DMS 273 treated with DMSO at 0.1 percent for 48 hours (cell line): ENCODE measurements at regions not wholly inside any gene's neighbourhood (a gene's known extent, or its start where the extent isn't known, plus 50 kb on each side); places are given as distances from the start of the nearest gene placed in this dataset.
"Not testable (repeated sequence)": the region's sequence is repeated elsewhere in the genome, so short reads cannot be mapped to it uniquely, and the experiment has no call there.

Source experiments
- DNase-seq: peaks from one replicate; lab custom pipeline; 2025; lab: John Stamatoyannopoulos, UW

DNA sequence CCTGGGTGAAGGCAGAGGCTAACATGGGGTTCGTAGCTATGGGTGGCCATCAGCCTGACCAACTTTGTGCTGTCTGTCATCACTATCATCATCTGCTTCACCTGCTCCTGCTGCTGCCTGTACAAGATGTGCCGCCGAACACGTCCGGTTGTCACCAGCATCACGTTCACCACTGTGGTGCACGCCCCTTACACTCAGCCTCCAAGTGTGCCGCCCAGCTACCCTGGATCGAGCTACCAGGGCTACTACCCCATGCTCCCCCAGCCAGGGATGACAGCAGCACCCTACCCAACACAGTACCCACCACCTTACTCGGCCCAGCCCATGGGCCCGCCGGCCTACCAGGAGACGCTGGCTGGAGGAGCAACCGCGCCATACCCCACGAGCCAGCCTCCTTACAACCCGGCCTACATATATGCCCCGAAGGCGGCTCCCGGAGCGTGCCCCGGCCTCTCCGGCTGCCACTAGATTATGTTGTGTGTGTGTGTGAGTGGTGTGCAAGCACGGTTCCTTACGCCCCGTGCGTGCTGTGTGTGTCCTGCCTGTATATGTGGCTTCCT is 213.4 kb upstream of the XIST start:
- no peak for DNase-seq

DNA sequence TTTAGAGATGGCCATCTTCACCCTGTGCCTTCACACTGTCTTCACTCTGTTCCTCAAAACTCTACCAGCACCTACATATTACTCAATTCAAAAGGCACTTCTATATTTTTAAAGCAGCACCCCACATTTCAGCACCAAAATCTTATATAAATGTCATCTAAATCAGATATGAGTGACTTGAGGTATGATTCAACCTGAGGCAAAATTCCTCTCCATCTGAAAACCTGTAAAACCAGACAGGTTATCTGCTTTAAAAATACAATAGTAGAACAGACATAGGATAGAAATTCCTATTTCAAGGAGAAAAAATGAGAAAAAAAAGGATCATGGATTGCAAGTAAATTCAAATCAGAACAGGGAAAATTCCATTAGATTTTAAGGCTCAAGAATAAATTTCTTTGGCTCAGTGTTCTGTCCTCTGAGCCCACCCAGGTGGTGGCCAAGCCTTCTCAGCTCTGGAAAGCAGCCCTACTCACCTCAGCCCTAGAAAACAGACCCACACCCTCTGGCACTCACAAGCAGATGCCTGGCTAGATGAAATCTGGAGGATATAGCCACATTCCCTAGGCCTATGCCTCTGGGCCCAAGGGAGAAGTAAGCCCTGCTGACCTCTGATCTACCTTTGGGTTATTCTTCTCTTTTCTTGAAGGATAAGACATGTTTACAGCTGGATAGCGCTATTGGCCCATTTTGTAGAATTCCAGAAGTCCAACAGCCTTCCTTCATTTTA is 211.1 kb upstream of the XIST start:
- no peak for DNase-seq

DNA sequence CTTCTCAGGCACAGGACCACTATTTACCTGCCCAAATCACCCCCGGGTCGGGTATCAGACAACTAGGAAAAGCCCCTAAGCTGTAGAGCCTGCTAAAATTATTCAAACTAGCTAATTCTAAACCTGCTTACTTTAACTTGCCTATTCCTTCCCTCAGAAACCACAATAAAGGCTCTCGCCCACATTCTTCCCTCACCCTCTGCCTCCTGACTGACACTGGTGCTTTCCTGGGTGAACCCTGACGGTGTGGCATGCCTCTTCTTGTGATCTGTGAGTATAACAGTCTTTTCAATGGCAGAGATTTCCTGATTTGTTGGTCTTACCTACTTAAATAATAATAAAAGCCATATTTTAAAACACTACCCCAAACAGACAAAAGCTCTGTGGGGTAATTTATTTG is 209.4 kb upstream of the XIST start:
- no peak for DNase-seq

DNA sequence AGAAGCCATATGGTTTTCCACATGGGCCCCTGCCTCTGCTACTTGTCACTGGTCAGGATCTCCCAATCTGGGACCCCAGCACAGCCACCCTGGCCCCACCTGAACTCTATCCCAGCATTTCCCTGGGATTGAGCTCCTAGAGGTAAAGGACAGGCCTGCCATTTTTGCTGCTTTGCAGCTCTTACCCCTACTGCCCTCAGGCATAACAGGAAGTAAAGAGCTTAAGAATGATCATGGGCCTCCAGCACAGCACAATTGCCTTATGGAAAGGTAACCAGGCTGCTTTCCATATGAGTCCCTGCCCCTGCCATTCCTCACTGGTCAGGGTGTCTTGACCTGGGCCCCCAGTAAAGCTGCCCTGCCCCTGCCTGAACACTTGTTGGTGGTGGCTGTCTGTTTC is 196.6 kb upstream of the XIST start:
- DNase-seq: no peak

DNA sequence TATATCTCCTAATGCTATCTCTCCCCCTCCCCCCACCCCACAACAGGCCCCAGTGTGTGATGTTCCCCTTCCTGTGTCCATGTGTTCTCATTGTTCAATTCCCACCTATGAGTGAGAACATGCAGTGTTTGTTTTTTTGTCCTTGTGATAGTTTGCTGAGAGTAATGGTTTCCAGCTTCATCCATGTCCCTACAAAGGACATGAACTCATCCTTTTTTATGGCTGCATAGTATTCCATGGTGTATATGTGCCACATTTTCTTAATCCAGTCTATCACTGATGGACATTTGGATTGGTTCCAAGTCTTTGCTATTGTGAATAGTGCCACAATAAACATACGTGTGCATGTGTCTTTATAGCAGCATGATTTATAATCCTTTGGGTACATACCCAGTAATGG is 181.6 kb upstream of the XIST start:
- not testable (repeated sequence) for DNase-seq

DNA sequence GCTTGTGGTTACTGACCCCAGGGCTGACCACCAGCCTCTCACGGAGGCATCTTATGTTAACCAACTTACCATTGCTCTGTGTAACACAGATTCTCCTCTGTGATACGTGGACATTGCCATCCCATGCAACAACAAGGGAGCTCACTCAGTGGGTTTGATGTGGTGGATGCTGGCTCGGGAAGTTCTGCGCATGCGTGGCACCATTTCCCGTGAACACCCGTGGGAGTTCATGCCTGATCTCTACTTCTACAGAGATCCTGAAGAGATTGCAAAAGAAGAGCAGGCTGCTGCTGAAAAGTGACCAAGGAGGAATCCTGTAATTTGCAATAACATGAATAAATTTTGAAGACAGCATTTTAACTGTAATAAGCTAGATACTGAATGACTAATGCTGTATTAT is 179.0 kb upstream of the XIST start:
- not testable (repeated sequence) for DNase-seq

DNA sequence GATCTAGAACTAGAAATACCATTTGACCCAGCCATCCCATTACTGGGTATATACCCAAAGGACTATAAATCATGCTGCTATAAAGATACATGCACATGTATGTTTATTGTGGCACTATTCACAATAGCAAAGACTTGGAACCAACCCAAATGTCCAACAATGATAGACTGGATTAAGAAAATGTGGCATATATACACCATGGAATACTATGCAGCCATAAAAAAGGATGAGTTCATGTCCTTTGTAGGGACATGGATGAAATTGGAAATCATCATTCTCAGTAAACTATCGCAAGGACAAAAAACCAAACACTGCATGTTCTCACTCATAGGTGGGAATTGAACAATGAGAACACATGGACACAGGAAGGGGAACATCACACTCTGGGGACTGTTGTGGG is 178.3 kb upstream of the XIST start:
- DNase-seq: not testable (repeated sequence)

DNA sequence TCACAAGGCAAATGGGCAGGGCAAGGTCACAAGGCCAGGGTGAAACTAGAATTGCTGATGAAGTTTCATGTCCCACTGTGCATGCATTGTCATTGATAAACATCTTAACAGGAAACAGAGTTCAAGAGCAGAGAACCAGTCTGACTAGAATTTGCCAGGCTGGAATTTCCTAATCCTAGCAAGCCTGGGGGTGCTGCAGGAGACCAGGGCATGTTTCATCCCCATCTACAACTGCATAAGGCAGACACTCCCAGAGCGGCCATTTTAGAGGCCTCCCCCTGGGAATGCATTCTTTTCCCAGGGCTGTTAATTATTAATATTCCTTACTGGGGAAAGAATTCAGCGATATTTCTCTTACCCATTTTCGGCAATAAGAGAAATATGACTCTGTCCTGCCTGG is 172.6 kb upstream of the XIST start:
- DNase-seq: not testable (repeated sequence)

DNA sequence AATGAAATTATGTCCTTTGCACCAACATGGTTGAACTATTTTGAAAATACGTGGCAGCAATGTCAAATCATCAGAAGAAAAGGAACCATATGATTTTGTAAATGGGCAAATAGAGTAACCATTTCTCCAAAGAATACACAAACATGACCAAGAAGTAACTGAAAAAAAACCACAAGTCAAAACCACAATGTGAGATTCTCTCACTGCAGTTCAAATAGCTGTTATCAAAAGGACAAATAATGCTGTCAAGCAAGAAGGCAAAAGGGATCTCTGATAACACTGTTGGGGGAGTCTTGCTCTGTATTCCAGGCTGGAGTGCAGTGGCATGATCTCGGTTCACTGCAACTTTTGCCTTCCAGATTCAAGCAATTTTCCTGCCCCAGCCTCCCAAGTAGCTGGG is 170.7 kb upstream of the XIST start:
- no peak for DNase-seq

DNA sequence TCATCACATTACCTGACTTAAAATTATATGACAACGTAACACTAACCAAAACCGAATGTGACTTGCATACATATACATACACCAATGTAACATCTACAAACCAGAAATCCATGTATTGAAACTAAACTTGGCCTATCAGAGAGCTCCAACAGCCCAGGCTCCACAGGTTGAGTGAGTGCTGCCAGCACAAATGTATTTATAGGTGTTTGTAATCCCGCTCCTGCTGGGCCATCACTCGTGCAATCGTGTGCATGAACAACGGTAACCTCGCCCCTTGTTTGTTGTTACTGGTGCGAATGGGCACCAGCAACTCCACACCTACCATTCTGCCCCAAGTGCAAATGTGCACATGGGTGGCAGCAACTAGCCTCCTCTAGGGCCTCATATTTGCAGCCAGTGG is 165.7 kb upstream of the XIST start:
- no peak for DNase-seq

DNA sequence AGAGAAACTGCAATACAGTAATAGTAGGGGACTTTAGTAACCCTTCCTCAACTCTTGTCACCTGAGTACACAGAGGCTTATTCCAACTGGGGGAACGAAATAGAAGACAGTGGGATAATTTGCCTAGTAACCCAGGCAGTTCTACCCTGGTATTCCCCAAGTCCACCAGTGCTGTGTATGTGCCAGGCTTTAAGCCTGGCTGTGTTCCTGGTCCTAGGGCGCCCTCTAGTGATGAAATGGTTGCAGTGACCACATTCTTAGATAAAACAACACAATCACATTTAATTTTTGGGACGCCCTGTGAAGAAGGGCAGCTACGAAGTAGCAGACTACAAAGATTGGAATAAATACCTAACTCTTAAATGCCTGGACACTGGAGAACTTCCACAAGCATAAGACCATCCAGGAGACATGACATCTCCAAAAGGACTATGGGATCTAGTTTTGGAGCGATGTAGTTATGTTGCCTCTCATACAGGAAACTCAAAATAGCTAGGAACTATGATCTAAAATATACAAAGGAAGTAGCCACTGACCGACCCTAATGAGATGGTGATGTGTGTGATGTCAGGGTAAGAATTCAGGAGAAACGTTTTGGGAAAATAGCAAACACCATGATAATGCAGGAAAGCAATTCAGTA is 163.0 kb upstream of the XIST start:
- DNase-seq: peak; percentile 68

DNA sequence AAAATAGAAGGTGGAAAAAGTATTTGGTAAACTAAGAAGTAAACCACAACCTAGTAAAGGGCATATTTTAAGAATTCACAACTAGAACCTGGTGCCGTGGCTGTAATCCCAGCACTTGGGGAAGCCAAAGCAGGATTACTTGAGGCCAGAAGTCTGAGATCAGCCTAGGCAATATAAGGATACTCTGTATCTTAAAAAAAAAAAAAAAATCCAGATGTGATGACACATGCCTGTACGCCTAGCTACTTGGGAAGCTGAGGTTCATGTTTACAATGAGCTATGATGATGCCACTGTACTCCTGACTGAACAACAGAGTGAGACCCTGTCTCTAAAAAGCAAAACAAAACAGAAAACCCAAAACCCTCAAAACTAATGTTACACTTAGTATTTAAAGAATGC is 156.5 kb upstream of the XIST start:
- no peak for DNase-seq

DNA sequence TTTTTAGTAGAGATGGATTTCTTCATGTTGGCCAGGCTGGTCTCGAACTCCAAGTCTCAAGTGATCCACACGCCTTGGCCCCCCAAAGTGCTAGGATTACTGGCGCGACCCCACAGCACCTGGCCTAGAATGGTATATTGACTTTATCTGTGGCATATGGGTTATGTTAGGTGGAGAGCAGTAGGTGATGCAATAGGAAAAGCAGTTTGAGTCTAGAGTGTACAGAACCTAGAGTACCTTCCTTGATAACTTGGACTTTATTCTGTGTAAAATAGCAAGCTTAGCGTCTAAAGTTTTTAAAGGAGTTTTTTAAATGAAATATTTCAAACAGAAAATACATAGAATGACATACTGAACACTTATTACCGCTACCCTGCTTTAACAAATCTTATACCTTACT is 139.5 kb upstream of the XIST start:
- DNase-seq: no peak

DNA sequence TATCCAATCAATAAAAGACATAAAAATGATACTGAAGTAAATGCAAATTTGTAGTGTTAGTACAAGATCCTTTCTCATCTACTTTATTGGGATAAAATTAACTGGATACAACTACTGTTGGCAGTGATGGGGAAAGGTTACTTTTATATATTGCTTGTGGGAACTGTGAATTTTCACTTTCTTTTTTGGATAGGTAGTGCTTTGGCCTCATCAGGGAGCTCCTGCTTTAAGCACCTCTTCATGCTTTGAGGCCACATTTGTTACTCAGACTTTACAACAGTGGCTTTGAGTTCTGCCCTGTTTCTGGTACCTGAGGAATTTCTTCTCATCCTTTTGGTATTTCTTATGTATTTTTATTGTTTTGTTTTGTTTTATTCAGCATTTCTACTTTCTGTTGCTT is 134.7 kb upstream of the XIST start:
- no peak for DNase-seq

DNA sequence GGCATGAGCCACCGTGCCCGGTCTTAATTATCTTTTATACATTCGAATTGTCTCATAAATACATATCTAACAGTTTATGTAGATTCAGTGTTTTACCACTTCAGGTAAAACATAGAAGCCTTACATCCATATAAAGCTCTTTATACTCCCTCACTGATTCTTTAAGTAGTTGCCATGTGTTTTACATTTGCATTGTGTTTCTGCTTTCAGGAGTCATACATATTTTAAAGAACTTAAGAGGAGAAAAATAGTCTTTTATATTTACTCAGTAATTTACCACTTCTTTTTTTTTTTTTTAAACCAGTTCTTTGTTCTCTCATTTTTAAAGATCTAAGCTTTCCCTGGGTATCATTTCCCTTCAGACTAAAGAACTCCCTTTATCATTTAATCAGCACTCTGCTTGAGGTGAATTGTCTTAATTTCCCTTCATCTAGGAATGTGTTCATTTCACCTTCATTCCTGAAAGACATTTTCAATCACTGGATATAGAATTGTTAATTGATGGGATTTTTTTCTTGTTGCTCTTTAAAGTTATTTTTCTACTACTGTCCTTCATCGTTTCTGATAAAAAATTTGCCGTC is 127.1 kb upstream of the XIST start:
- DNase-seq: no peak

DNA sequence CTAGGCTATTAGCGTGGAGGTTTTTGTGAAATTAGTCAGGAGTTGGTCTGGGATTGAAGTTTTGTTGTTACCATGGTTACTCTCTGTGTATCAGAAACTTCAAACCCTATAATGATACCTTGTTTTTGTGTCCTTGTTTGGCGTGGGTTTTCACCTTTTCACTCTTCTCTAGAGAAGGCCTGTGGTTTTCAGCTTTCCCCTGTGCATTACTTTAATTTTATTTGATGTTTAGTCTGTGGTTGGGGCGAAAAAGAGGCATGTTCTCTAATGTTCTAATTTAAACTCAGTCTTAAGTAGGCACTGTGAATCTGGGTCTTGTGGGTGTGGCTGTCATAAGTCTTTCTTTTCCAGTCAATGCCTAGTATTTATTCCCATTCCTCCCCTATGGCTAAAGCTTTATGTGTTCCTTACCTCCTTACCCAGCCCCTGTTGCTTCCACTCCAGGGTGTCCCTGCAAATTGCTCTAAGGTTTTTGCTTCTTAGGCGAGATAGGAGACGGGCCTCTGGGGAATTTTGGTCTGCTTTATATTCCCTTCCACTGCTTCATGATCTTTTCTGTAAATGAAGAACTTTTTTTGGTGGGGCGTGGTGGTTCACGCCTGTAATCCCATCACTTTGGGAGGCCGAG is 125.1 kb upstream of the XIST start:
- DNase-seq: no peak

DNA sequence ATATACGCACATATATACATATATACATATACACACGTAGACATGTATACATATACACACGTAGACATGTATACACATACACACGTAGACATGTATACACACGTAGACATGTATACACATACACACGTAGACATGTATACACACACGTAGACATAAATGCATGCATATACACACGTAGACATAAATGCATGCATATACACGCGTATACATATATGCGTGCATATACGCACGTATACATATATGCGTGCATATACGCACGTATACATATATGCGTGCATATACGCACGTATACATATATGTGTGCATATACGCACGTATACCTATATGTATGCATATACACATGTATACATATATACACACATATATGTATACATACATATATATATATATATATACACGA is 114.9 kb upstream of the XIST start:
- not testable (repeated sequence) for DNase-seq

DNA sequence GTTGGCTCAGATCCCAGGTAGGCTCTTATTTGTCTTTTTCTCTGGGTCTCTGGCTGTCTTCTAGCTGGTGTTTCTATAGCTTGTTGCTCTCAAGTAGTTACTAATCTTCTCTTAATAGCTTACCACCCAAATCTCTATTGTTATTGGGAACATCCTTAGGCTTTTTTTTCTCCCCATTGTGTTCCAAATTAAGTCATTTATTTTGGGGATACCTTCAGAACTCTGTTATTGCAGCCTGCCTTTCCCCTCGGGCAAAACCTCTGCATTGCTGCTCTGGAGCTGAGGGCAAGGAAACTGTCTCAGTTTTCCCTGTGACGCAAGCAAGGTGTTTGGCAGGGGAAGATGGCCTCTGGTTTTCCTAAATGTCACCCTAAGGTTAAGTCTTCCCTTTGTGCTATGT is 113.3 kb upstream of the XIST start:
- no peak for DNase-seq

DNA sequence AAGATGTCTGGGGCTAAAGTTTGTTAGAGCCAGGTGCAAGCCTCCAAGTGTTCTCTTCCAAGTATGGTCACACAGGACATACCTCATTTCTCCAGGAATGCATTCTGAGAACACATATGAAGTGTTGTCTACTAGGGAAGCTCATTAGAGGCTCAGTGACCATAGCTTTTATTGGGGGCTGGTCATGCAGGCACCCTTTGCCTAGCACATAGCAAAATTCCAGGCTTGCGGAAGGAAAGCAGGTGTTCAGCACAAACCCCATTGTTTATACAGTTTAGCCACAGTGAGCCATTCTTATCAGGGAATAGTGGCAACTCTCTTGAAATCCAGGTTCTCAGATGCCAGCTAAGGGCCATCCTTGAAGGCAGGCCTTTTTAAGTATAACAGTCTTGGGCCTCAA is 112.1 kb upstream of the XIST start:
- no peak for DNase-seq

DNA sequence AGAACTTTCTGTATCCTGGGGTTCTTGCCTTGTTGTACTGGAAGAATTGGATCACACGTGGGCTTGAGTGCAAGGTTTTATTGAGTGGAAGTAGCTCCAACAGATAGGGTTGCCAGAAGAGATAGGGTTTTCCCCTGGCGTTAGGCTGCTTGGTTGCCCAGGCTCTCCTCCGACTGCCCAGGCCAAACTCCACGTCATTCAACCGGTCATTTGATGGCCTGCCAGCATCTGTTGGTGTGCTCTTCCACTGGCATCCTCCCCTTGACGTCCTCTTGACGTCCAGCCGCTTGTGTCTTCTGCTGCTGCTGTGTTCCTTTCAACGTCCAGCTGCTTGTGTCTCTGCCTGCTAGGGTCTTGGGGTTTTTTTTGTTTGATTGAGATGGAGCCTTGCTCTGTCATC is 111.2 kb upstream of the XIST start:
- DNase-seq: no peak

DNA sequence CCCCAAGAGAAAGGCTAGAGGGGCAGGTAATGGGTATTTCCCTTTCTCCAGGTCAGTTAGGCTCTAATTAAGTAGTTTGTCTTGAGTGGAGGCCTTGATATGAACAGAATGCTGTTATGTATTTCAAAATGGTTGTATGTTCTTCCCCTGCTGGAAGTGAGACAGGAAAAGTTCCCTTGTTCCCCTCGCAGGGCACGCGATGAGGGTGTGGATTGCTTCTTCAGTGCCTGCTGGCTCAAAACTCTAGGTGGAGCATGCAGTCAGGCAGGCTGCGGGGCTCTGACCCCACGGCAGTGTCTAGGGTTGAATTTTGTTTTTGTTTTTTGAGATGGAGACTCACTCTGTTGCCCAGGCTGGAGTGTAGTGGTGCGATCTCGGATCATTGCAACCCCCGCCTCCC is 110.4 kb upstream of the XIST start:
- no peak for DNase-seq

DNA sequence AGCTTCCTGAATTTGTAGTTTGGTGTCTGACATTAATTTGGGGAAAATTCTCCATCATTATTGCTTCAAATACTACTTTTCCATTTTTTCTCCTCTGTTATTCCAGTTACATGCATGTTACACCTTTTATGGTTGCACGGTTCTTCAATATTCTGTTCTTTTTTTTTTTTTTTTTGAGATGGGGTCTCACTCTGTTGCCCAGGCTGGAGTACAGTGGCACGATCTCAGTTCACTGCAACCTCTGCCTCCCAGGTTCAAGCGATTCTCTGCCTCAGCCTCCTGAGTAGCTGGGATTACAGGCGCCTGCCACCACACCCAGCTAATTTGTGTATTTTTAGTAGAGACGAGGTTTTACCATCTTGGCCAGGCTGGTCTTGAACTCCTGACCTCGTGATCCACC is 109.4 kb upstream of the XIST start:
- not testable (repeated sequence) for DNase-seq

DNA sequence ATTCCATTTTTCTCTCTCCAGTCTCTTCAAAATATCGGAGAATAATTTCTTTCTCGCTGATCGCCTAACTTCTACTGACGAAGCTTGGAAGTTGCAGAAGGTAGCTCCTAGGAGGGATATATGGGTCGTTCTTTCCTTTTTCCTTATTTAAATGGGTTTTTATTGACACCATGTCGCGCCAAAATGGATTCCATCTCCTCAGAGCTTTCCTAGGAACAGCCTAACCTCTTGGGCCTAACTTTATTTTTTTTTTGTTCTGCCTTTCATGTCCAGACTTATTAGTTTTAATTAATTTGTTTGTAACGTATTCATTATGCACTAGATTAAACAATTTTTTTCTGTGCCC is 92.0 kb upstream of the XIST start:
- DNase-seq: no peak
